ENCODE measurements at regions not wholly inside any gene's neighbourhood (a gene's known extent, or its start where the extent isn't known, plus 50 kb on each side); places are given as distances from the start of the nearest gene placed in this dataset.
A peak's percentile ranks its signal among the peaks of the same experiment; 100 is the strongest.

DNA sequence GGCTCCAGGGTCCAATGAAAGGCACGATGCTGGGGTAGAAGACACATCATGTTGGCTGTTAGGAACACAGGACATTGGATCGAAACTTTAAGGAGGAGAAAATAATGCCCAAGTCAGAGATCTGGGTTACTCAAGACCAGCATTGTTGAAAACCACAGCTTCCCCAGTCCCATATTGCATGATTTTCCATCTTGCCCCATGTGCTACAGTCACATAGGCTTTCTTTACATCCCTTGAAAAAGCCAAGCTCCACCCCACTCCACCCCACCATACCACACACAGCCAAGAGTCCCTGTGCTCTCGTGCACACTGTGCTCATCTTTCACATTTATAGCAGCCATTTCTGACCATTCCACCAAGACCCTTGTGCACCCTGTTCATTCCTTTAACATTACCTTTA lies 636.2 kb downstream of the DIAPH3 start:
- DNase-seq: peak; percentile 7

DNA sequence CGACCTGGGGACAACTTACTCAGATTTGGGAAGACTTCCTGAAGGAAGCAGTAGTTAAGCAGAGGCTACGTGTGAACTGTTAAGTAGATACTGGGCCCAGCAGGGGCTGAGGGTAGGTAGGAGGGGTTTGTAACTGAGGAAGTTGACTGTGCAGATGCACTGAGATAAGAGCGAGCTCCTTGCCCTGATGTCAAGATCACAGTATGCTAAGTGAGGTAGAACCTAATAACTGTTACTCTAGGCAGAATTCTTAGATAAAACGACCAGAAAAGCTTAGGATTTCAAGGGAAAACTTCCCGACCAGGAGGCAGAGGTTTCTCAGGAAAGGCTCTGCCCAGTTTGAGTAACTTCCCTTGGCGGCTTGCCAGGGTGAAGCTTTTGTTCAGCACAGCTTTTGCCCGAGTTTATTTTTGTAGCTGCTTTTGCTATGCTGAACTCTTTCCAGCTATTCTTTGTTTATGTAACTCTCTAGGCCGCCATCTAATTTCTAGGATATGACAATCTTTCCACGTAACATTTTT lies 632.1 kb downstream of the DIAPH3 start:
- peak; percentile 78 for DNase-seq

DNA sequence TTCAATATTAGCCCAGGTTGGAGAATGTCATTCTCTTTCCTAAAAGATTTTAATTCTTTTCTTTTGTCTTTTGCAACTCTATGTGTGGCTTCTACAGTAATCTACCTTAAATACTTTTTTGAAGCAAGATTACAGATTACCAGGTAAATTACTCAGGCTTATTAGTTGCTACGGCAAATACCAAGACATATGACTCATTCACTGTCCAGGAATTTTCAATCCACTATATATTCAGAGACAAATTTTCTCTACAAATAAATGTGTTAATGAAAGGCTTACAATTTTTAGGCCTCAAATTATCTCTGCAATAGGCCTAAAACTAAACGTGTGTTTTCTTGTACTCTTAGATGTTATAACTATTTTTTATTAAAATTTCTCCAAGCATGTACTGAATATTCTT lies 631.3 kb downstream of the DIAPH3 start:
- DNase-seq: no peak

DNA sequence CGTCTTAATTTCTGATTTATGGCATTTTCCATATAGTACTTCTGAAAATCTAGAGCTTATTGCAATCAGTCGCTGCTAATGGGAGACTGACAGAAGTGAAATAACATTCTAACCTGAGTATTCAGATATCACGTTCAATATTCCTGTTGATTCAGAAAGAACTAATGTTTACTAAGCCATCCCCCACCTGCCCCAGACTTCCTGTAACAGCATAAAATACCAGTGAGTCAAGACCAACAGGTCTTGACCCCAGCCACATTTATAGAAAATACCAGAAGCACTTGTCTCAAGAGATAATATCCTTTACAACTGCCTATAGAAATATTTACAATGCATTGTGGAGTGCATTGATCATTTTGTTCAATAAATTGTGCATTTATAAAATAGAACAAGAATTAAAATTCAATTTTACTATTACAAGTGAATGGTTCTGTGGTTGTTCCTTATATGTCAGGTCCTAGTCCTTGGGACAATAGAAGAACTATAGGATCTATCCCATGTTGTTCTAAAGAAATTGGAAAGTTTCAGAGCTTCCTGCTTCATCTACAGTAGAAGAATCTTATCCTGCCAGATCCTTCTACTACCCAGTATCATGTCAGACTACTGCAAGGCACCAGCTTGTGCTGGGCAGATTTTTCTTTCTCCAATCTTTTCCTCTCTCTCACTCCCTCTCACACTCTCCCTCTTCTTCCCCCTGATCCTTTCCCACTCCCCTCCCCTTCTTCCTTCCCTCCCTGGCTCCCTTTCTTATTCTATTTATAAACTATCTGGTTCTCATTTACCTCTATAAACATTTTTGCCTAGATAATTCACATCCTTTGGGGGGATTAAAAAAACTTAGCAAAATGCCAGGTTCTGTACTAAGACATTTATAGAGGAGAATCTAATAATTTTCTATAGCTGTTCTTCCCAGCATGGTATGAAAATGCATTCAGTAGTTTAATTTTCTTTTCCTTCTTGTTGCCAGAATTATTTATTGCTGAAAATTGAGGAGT lies 629.9 kb downstream of the DIAPH3 start:
- no peak for DNase-seq

DNA sequence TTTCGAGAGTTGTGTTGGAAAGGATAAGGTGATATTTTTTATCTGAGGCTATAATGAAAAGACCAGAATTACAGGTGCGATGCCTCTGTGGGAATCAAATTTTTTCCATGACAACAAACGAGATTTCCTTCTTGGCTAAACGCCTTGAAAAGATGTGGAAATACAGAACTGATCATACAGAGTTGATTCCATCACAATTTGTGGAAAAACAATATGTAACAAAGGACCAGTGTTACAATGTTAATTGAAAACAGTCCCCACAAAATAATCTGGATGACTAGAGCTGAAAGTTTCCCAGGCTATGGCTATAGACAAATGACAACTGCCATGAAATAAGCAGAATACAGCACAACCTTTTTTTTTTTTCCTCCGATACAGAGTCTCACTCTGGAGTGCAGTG lies 628.9 kb downstream of the DIAPH3 start:
- DNase-seq: no peak

DNA sequence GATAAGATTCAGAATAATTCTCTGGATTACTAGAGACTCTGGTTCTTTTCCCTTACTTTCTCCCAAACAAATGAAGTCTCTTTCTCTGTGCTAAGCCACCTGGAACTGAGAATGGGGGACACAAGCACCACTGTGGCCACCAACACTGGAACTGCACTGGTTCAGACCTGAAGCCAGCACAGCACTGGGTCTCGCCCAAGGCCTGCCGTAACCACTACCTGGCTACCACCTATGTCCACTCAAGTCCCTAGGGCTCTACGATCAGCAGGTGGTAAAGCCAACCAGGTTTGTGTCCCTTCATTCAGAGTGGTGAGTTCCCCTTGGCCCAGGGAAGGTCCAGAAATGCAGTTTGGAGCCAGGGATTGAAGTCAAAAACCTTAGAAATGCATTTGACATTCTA lies 626.2 kb downstream of the DIAPH3 start:
- DNase-seq: no peak

DNA sequence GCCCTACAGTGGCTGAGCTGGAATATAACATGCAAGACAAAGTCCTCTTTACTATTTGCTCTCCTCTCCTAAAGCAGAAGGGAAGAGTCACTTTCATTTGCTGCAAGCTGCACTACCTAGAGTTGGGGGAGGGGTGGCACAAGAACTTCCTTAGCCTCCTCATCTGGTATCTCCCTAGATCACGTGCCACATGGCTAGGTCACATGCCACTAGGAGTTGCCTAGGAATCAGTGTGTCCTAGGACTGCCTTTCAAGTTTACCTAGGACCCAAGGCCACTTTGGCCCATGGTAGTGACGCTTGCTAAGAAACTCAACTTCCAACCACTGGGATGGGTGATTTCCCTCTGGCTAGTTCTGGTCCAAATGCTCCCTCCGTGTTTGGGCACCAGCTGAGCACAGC lies 625.2 kb downstream of the DIAPH3 start:
- no peak for DNase-seq

DNA sequence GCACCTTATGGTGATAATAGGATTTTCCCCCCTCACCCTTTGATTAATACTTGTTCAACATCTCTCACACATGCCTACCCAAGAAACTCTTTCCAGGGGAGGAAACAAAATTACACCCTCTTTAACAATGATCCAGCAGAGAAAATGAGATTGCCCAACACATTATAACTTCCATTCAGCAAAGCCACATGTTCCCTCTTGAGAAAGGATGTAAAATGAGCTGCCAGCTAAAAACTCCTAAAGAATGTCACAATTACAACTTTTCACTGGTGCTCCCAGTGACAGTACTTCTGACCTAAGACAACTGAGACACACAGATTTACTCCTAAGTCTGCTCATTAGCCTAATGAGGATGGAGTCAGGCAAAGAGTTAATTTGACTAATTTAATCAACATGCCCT lies 621.4 kb downstream of the DIAPH3 start:
- DNase-seq: no peak

DNA sequence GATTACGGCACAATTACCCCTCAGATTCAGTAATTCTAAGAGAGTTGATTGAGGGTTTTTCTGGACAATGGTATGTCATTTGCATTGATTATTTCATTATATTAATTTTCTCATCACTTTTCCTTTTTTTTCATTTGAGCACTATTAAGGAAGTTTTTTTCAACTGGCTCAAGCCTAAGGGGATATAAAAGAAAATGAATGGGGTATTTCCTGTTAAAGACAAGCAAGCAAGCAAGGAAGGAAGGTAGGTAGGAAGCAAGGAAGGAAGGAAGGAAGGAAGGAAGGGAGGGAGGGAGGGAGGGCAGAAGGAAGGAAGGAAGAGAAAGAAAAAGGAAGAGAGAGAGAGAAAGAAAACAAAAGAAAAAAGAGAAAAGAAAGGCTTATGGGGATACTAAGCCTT lies 620.3 kb downstream of the DIAPH3 start:
- DNase-seq: no peak

DNA sequence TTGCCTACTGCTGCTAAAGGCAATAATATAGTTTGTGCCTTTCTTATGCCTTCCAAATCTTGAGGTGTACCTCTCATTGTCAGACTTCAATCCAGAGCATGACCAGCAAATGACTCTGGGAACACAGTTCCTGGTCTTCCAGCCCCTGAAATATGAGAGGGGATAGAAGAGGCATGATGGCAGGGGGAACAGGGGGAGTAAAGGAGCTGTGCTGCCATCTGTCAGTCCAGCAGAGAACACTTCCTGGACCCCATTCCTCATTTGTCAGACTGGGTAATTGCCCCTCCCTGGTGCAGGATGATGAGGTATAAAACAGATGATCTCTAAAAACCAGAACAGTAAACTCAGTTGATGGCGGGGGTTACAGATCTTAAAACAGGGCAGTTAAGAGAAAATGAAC lies 618.7 kb downstream of the DIAPH3 start:
- DNase-seq: no peak

DNA sequence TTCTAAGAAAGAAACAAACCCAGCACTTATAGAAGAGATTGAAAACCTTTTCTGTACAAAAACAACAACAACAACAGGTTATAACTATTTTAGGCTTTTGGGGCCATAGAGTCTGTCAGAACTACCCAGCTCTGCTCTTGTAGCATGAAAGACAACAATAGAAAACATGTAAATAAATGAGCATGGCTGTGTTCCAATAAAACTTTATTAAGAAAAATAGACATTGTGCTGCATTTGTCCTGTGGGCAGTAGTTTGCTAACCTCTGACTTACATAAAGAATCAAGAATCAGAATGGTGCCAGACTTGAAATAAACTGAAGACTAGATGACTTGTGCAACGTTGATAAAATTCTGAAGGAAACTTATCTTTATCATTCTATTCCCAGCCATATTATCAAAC lies 617.5 kb downstream of the DIAPH3 start:
- no peak for DNase-seq

DNA sequence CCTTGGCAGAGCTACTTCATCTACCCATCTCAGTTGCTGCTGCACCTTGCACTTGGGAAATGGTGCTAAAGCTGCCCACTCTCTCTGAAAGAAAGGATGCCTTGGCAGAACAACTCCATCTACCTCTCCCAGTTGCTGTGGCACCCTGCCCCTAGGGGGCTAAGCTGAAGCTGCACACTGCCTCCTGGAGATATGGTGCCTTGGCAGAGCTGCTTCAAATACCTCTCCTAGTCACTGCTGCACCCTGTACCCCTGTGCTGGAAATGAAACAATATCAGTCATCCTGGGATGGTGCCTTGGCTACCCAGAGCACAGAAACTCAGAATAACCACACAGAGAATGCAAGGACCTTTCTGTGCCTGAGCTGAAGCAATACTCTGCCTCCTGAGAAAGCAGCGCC lies 615.8 kb downstream of the DIAPH3 start:
- no peak for DNase-seq

DNA sequence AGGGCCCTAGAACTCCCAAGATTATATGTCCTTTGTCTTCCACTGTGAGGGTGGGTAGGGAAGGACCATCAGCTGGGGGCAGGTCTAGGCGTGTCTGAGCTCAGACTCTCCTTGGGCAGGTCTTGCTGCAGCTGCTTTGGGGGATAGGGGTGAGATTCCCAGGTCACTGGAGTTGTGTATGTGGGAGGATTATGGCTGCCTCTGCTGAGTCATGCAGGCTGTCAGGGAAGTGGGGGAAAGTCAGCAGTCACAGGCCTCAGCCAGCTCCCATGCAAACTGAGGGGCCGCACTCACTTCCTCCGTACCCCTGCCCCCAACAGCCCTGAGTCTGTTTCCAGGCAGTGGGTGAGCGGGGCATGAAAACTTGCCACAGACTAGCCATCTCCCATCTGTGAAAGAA lies 600.8 kb downstream of the DIAPH3 start:
- no peak for DNase-seq

DNA sequence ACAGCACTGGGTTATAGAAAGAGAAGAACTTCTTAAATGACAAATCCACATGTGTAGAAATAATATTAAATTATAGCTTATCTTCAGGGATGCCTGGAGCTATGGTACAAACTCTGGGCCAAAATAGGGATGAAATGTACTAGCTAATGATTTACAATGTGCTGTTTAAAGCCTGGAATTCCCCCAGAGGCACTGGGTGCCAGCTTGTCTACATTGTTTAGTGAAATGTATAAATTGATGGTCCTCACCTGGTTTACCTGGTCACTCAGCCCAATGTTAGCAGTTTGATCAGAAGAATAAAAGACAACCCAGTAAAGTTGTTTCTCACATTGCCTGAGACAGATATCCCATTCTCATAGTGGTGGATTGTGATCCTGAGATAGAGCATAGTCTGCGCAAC lies 597.2 kb downstream of the DIAPH3 start:
- no peak for DNase-seq

DNA sequence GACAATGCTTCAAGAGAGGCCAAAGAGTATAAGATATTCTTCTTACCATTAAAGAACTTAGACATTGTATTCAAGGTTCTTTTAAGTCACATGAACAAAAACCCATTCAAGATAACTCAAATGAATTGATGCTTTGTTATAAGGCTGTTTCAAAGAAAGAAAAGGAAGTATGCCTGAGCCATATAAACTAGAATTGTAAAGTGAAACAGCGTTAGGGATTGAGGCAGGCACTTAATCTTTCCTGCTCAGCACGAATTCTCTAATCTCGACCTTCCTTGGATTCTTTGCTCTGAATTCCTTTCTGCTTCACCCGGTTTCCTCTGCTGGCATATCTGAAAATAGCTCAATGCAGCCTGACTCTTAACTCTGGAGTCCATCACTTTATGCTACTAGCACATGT lies 595.4 kb downstream of the DIAPH3 start:
- DNase-seq: no peak

DNA sequence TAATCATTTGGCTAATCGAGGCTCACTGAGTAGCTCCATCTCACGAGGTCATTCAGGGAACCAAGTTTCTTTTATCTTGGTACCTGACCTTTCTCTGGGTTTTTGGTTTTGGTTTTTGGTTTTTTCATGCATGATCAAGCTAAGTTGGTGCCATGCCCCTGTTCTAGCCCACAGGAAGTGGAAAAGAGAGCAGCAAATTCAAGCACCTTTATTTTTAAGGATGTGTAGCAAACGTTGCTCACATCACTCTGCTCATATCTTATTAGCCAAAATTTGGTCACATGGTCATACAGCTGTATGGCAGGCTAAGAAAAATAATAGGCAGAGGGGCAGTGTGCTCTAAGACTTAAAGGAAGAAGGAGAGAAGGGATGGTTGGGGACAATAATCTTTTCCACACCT lies 593.5 kb downstream of the DIAPH3 start:
- no peak for DNase-seq

DNA sequence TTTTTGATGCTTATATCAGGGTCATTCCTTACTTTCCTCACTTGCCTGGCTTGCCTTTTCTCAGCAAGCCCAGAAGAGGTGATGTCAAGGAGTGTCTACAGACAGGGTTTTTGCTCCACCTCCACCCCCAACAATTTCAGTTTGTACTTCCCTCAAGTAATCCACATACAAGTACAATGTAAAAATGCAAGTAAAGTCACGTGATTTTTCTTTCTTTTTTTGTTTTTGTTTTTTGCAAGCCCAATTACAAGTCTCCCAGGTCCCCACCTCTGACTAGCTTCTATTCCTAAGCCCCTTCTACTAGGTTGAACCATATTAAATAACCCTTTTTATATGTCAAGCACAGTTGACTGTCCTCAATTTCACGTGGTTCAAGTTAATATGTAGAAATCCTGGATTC lies 579.6 kb downstream of the DIAPH3 start:
- DNase-seq: no peak

DNA sequence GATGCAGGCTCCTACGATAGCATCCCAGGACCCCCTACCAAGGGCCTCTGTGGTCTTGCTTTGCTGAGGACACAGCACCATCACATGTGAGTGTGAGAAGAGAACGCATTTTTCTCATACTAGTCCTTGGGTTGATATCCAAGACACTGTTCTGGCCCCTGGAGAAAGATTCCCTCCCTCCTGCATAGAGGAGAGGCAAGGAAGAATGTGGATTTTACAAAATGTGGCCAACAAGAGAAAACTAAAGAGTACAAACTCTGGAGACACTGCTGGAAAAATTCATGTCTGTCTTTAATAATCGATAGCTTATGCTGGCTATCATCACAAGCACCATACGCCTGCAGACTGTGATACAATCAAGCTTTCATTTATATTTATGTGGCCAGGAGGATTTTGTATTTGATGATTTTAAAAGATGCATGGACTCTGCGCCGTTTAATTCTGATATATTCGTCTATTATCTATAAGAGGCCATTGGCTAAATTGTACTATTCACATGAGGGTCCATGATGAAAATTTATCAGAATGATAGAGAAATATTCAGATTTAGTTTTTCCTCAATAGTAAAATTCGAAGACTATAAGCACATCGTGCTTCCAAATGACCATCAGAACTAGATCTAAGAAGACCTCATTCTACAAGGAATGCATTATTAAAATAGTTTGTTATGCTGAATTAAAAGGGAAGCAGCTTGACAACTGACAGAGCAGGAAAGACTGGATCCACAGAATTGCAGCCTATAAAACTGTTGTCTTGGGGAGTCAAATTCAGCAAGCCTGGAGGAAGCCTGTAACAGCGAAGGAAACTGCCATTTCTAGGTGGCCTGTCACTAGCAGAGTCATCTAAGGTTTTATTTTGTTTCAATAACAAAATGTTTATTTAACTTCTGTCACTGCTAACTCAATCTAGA lies 578.7 kb downstream of the DIAPH3 start:
- no peak for DNase-seq

DNA sequence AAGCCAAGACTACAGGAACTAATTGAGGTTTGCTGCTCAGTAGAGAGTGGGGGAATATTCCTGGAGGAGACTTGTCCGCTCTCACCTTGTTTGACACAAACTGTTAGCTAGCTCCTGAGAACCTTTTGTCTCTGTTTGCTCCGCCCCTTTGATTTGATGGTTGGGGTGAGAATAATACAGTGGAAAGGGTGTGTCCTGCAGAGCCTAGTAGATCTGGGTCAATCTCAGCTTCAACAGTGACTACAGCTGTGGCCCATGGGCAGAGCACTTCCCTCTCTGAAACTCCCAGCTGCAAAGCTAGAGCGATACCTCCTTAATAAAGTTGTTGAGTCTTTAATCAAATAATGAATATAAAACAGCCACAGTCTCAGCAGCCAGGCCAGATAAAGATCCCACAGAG lies 576.7 kb downstream of the DIAPH3 start:
- DNase-seq: no peak

DNA sequence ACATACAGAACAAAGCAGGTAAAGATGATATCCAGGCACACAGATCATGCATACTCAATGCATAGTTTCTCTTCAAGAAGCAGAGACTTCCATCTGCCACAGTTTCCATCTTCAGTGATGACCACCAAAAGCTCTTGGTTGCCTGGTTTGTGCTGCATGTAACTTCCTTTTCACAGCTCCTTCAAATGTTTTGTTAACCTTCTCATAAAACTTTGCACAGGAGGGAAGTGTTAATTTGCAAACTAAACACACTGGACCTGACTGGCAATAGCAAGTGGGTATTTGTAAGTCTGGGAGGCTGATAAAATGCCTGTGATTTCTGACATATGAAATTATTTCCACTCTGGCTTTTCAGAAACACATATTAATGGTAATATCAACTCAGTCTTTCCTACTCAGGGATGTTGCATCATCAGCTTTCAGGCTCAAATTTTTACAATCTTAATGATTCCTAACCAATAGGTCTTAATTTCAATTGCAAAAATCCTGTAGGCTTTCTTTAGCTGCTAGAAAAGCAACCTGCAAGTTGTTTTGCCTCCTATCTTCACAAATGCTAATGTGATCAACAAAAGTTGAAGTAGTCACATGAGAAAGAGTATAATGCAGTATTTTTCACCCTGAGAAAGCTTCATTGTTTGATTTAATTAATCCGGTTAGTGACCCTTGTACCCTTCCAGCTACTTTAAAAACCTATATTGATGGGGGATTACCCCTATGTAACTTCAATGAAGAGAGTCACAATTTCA lies 575.6 kb downstream of the DIAPH3 start:
- no peak for DNase-seq

DNA sequence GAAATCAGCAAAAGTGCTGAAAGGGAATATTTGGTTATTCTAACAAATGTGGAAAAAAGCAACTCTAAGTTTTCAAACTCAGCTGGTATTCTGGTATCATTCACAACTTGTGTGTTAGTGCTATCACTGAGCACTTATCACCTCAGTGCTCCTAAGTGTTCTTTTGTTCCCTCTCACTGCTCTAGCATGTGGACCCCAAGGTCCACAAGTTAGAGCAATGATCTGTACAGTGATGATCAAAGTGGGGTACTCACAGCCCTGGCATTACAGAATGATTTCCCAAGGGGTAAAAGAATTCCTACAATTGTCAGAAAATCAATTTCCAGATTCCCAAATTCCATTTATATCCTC lies 575.0 kb downstream of the DIAPH3 start:
- no peak for DNase-seq

DNA sequence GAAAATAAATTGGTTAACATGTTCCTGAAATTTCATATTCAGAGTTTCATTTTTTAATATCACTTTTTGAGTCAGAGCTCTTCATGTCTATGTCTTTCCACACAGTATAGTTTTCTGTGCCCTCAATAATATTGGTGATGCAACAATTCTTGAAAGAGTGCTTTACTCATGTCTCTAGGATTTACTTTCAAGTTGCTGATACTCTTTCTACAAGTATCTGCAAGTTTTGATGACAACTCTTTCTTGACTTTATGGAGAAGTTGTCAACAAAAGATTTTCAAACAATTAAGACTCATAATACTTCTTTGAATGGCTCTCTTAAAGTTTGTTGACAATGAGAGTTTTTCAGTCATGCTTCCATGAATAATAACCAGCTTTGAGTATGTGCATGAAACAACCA lies 561.7 kb downstream of the DIAPH3 start:
- DNase-seq: no peak

DNA sequence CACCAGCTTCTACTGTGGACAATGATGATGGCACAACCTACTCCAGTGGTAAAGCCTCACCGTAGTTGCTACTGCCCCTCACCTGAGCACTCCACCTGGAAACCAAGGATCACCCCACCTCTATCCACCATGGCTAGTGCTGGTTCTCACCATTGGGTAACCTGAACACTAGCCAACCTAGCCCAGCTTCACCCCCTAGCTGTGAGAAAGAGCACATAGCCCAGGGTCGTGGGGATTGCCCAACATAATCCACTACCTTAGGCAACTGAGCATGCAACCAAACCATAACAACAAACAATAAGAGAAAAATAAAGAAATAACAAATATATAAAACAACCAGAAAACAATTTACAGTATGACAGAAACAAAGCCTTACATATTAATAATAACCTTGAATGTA lies 560.1 kb downstream of the DIAPH3 start:
- DNase-seq: no peak

Measured in hematopoietic multipotent progenitor cell treated with erythropoietin and hydrocortisone succinate and interleukin-3 and kit ligand, for 6 days (in vitro differentiated cells).